SK-N-SH (cell line): ENCODE measurements at regions not wholly inside any gene's neighbourhood (a gene's known extent, or its start where the extent isn't known, plus 50 kb on each side); places are given as distances from the start of the nearest gene placed in this dataset.

Experiments
- CTCF ChIA-PET: fragments of 300-600, 350-600 bp; formaldehyde crosslinking; extraction: SDS; loops from one replicate; lab custom pipeline; 2021; lab: Yijun Ruan, JAX
- POLR2A ChIA-PET: fragments of 350-600 bp; sonication (Branson Sonifier 250); formaldehyde crosslinking; extraction: SDS; loops from one replicate; lab custom pipeline; 2020; ENCODE audit warnings: antibody characterized with exemption, inconsistent platforms; lab: Yijun Ruan, JAX
- DNase-seq: peaks from one replicate; pipeline ENCODE4 v3.0.0; 2012
- H2AFZ ChIP-seq: fragments of 200-600 bp; sonication (generic); 2 replicates; pipeline ENCODE4 v1.8.1; 2016; ENCODE audit warnings: antibody characterized with exemption, mild to moderate bottlenecking, low read depth
- H3F3A ChIP-seq: fragments of 200-600 bp; sonication (generic); replicated peaks from 2 replicates; pipeline ENCODE3; 2016; ENCODE audit warnings: antibody characterized with exemption, mild to moderate bottlenecking; ENCODE audit not compliant: insufficient read depth
- H3K27ac ChIP-seq, 2 experiments: fragments of 200-500 bp in 1 of 2; fragments of 200-600 bp in 1 of 2; sonication (Bioruptor generic) in 1 of 2; sonication (generic), shearing (Covaris generic) in 1 of 2; 2 replicates each; pipeline versions ENCODE4 v1.5.1 to v1.6.1; 2014 to 2016; ENCODE audit warnings: low read depth in 2 of 2, inconsistent platforms in 1 of 2, low read length in 1 of 2, mild to moderate bottlenecking in 1 of 2, mixed read lengths in 1 of 2
- H3K27me3 ChIP-seq: fragments of 200-600 bp; sonication (generic), shearing (Covaris generic); 2 replicates; pipeline ENCODE4 v1.6.1; 2016; ENCODE audit warnings: mixed run types; ENCODE audit not compliant: insufficient read depth
- H3K36me3 ChIP-seq, 2 experiments: fragments of 200-500 bp in 1 of 2; fragments of 200-600 bp in 1 of 2; sonication (Bioruptor generic) in 1 of 2; sonication (generic) in 1 of 2; replicated peaks in 1 of 2; 2 replicates each; pipeline versions ENCODE3 to v1.5.1; 2014 to 2016; ENCODE audit warnings: low read length in 1 of 2, mild to moderate bottlenecking in 1 of 2; ENCODE audit not compliant: insufficient read depth in 2 of 2, control insufficient read depth in 1 of 2
- H3K4me1 ChIP-seq, 2 experiments: fragments of 200-500 bp in 1 of 2; fragments of 200-600 bp in 1 of 2; sonication (Bioruptor generic) in 1 of 2; sonication (generic), shearing (Covaris generic) in 1 of 2; 2 replicates each; pipeline versions ENCODE4 v1.5.1 to v1.6.1; 2014 to 2016; ENCODE audit warnings: low read depth in 1 of 2, low read length in 1 of 2, mixed run types in 1 of 2; ENCODE audit not compliant: insufficient read depth in 2 of 2, control insufficient read depth in 1 of 2
- H3K4me2 ChIP-seq: fragments of 200-600 bp; sonication (generic), shearing (Covaris generic); 2 replicates; pipeline ENCODE4 v1.6.1; 2017; ENCODE audit warnings: mixed run types
- H3K4me3 ChIP-seq, 2 experiments: fragments of 200-500 bp in 1 of 2; fragments of 200-600 bp in 1 of 2; sonication (Bioruptor generic) in 1 of 2; sonication (generic), shearing (Covaris generic) in 1 of 2; 2 replicates each; pipeline versions ENCODE4 v1.5.1 to v1.8.1; 2014 to 2016; ENCODE audit warnings: low read depth in 2 of 2, inconsistent platforms in 1 of 2, low read length in 1 of 2, mild to moderate bottlenecking in 1 of 2, mixed read lengths in 1 of 2, moderate library complexity in 1 of 2
- H3K79me2 ChIP-seq: fragments of 200-600 bp; sonication (generic); 2 replicates; pipeline ENCODE4 v1.8.1; 2017; ENCODE audit warnings: mild to moderate bottlenecking; ENCODE audit not compliant: insufficient read depth
- H3K9ac ChIP-seq: fragments of 200-600 bp; sonication (generic); 2 replicates; pipeline ENCODE4 v1.6.1; 2017; ENCODE audit warnings: mixed run types
- H3K9me2 ChIP-seq: fragments of 200-600 bp; sonication (generic); 2 replicates; pipeline ENCODE4 v1.6.1; 2017; ENCODE audit warnings: mixed run types
- H3K9me3 ChIP-seq: fragments of 200-600 bp; sonication (generic); 2 replicates; pipeline ENCODE4 v1.6.1; 2017; ENCODE audit warnings: mixed run types, mild to moderate bottlenecking, moderate library complexity
- H4K20me1 ChIP-seq: fragments of 200-600 bp; sonication (generic); 2 replicates; pipeline ENCODE4 v1.6.1; 2017; ENCODE audit warnings: mild to moderate bottlenecking, mixed run types; ENCODE audit not compliant: insufficient read depth
- ELF1 ChIP-seq: IDR thresholded peaks from 2 replicates; pipeline ENCODE4 v1.4.0; 2012
- FOXJ3 ChIP-seq: sonication (generic); formaldehyde crosslinking; IDR thresholded peaks from 2 replicates; pipeline ENCODE4 v1.5.1; 2020; ENCODE audit warnings: mild to moderate bottlenecking, missing genetic modification reagents
- FOXM1 ChIP-seq: IDR thresholded peaks from 2 replicates; pipeline ENCODE4 v1.4.0; 2012; ENCODE audit warnings: low read depth, mild to moderate bottlenecking
- GATA2 ChIP-seq: sonication (generic); formaldehyde crosslinking; IDR thresholded peaks from 2 replicates; pipeline ENCODE4 v1.5.0; 2020; ENCODE audit warnings: mild to moderate bottlenecking, missing genetic modification reagents
- IRF3 ChIP-seq: fragments of 150-350 bp; IDR thresholded peaks from 2 replicates; pipeline ENCODE4 v1.6.1; 2016; ENCODE audit warnings: mild to moderate bottlenecking, low read depth, low read length
- JUND ChIP-seq: IDR thresholded peaks from 2 replicates; pipeline ENCODE4 v1.4.0; 2012
- MEF2A ChIP-seq: IDR thresholded peaks from 2 replicates; pipeline ENCODE4 v1.4.0; 2012; ENCODE audit warnings: low read depth, borderline replicate concordance
- MXI1 ChIP-seq: IDR thresholded peaks from 2 replicates; pipeline ENCODE4 v1.6.1; 2012; ENCODE audit warnings: mild to moderate bottlenecking, low read depth, low read length, improper control_type of control experiment
- NRF1 ChIP-seq: IDR thresholded peaks from 2 replicates; pipeline ENCODE4 v1.6.1; 2012; ENCODE audit warnings: low read depth, mild to moderate bottlenecking, low read length
- RCOR1 ChIP-seq: fragments of 150-350 bp; IDR thresholded peaks from 2 replicates; pipeline ENCODE4 v1.6.1; 2017; ENCODE audit warnings: antibody characterized with exemption, low read length
- REST ChIP-seq: IDR thresholded peaks from 2 replicates; pipeline ENCODE4 v1.6.1; 2012; ENCODE audit warnings: mild to moderate bottlenecking, low read depth, low read length, moderate library complexity
- RFX5 ChIP-seq: IDR thresholded peaks from 2 replicates; pipeline ENCODE4 v1.6.1; 2012; ENCODE audit warnings: mild to moderate bottlenecking, improper control_type of control experiment, low read length
- RXRA ChIP-seq: IDR thresholded peaks from 2 replicates; pipeline ENCODE4 v1.4.0; 2012; ENCODE audit warnings: low read depth, mild to moderate bottlenecking, borderline replicate concordance
- SMC3 ChIP-seq: IDR thresholded peaks from 2 replicates; pipeline ENCODE4 v1.6.1; 2012; ENCODE audit warnings: low read depth, low read length, improper control_type of control experiment
- TAF1 ChIP-seq: IDR thresholded peaks from 2 replicates; pipeline ENCODE4 v1.6.1; 2012; ENCODE audit warnings: low read depth, mild to moderate bottlenecking, low read length, moderate library complexity, borderline replicate concordance
- USF2 ChIP-seq: fragments of 150-350 bp; IDR thresholded peaks from 2 replicates; pipeline ENCODE4 v1.6.1; 2017; ENCODE audit warnings: antibody characterized with exemption, low read length, low read depth, borderline replicate concordance
- WGBS: methylation state at CpG from one replicate; pipeline ENCODE4 v1.1.6; 2017; ENCODE audit warnings: low lambda C conversion rate; 5-methylcytosine and 5-hydroxymethylcytosine counted together
- TF ChIP-seq, protein P1 (sequence below): fragments of 200-600 bp; sonication (generic); IDR thresholded peaks from 2 replicates; pipeline ENCODE4 v1.6.1; 2017; ENCODE audit warnings: antibody characterized with exemption, mild to moderate bottlenecking, moderate library complexity
- TF ChIP-seq, protein P2 (sequence below): IDR thresholded peaks from 2 replicates; pipeline ENCODE4 v1.4.0; 2012; ENCODE audit warnings: low read depth
- TF ChIP-seq, protein P3 (sequence below): IDR thresholded peaks from 2 replicates; pipeline ENCODE4; 2012

DNA sequence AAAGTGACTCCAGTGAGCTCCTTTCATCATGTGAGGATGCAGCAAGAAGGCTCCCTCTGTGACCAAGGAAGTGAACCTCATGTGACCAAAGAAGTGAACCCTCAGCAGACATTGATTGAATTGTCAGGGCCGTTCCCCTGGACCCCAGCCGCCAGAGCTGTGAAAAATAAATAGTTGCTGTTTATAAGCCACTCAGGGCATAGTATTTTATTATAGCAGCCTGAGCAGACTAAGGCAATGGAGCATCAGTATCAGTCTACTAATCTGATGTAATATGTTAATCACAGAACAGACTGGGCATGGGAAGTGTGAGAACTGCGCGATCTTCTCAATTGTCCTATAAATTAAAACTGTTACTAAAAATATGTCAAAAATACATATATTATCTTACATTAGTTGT, 384.5 kb upstream of the PRKCQ start:
- Histone ChIP-seq H3K9ac (no peak overlapping the region), H3K79me2 (no peaks in the 10 kb centered on the region), H3K4me2 (no peak overlapping the region), H3K27me3 (no peaks in the 10 kb centered on the region), H3K9me3 (no peaks in the 10 kb centered on the region), H3K9me2 (no peaks in the 10 kb centered on the region), H3K4me1 (no peaks in the 10 kb centered on the region), H4K20me1 (no peaks in the 10 kb centered on the region), H2AFZ (no peak overlapping the region), H3F3A (no peaks in the 10 kb centered on the region), H3K4me3 (no peak overlapping the region), H3K27ac (no peak overlapping the region), H3K36me3 (no peaks in the 10 kb centered on the region)
- TF ChIP-seq, protein P1, sequence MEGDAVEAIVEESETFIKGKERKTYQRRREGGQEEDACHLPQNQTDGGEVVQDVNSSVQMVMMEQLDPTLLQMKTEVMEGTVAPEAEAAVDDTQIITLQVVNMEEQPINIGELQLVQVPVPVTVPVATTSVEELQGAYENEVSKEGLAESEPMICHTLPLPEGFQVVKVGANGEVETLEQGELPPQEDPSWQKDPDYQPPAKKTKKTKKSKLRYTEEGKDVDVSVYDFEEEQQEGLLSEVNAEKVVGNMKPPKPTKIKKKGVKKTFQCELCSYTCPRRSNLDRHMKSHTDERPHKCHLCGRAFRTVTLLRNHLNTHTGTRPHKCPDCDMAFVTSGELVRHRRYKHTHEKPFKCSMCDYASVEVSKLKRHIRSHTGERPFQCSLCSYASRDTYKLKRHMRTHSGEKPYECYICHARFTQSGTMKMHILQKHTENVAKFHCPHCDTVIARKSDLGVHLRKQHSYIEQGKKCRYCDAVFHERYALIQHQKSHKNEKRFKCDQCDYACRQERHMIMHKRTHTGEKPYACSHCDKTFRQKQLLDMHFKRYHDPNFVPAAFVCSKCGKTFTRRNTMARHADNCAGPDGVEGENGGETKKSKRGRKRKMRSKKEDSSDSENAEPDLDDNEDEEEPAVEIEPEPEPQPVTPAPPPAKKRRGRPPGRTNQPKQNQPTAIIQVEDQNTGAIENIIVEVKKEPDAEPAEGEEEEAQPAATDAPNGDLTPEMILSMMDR: no peak
- TF ChIP-seq TAF1 (no peak), RCOR1 (no peak), MXI1 (no peak), RXRA (no peak), SMC3 (no peak), RFX5 (no peak), ELF1 (no peak), FOXM1 (no peak), NRF1 (no peak), GATA2 (CRISPR knock-in tag) (no peak), JUND (no peak)
- ChIA-PET POLR2A (no interaction called here), CTCF (no interaction called here)
- no peak for DNase-seq
- WGBS: 42% methylated on average over 4 of the region's 4 CpGs

DNA sequence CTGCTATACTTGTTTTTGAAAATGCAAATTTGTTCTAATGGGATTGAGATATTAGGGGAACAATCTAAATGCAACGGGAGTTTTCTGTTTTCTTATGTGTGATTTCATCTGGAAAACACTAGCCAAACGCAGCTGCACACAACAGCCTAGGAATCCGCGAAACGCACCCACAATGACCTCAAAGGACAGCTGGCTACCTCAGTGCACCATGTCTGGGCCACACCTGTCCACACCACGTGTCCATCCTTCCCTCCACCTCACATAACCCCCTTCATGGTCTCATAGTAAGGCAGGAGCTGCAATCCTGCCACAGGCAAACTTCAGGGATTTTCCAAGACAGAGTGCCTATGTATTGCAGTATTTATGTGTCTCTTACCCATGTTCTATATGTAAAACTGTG, 382.5 kb upstream of the PRKCQ start:
- no peak overlapping the region for H3K4me3 ChIP-seq
- H2AFZ ChIP-seq: no peak overlapping the region
- H4K20me1 ChIP-seq: no peaks in the 10 kb centered on the region
- H3K79me2 ChIP-seq: no peaks in the 10 kb centered on the region
- POLR2A ChIA-PET: no interaction called here
- H3F3A ChIP-seq: no peaks in the 10 kb centered on the region
- DNase-seq: no peak
- H3K4me1 ChIP-seq: no peaks in the 10 kb centered on the region
- no peaks in the 10 kb centered on the region for H3K9me3 ChIP-seq
- H3K9ac ChIP-seq: no peak overlapping the region
- H3K27me3 ChIP-seq: no peaks in the 10 kb centered on the region
- H3K9me2 ChIP-seq: no peaks in the 10 kb centered on the region
- CTCF ChIA-PET: no interaction called here
- H3K36me3 ChIP-seq: no peaks in the 10 kb centered on the region
- H3K4me2 ChIP-seq: no peak overlapping the region
- H3K27ac ChIP-seq: no peak overlapping the region
- 40% methylated on average over 6 of the region's 6 CpGs for WGBS
- TF ChIP-seq, protein P2, sequence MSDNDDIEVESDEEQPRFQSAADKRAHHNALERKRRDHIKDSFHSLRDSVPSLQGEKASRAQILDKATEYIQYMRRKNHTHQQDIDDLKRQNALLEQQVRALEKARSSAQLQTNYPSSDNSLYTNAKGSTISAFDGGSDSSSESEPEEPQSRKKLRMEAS: no peak
- TF ChIP-seq NRF1: no peak
- TF ChIP-seq SMC3: no peak
- TF ChIP-seq RXRA: no peak
- no peak for TF ChIP-seq IRF3
- no peak for TF ChIP-seq REST
- TF ChIP-seq USF2: no peak
- TF ChIP-seq RFX5: no peak
- no peak for TF ChIP-seq MEF2A
- TF ChIP-seq FOXJ3 (CRISPR knock-in tag): no peak
- TF ChIP-seq, protein P3, sequence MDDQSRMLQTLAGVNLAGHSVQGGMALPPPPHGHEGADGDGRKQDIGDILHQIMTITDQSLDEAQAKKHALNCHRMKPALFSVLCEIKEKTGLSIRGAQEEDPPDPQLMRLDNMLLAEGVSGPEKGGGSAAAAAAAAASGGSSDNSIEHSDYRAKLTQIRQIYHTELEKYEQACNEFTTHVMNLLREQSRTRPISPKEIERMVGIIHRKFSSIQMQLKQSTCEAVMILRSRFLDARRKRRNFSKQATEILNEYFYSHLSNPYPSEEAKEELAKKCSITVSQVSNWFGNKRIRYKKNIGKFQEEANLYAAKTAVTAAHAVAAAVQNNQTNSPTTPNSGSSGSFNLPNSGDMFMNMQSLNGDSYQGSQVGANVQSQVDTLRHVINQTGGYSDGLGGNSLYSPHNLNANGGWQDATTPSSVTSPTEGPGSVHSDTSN: no peak
